H1 (cell line): ENCODE measurements at regions not wholly inside any gene's neighbourhood (a gene's known extent, or its start where the extent isn't known, plus 50 kb on each side); places are given as distances from the start of the nearest gene placed in this dataset.

Experiments used
- CTCF ChIA-PET: fragments of 300-600 bp; sonication (Branson Sonifier 250); formaldehyde crosslinking; loops from one replicate; lab custom pipeline; 2021; ENCODE audit not compliant: partially characterized antibody; lab: Charles Lee
- POLR2A ChIA-PET: fragments of 300-600 bp; sonication (Branson Sonifier 250); formaldehyde crosslinking; loops from one replicate; lab custom pipeline; 2021; ENCODE audit warnings: inconsistent platforms; ENCODE audit not compliant: partially characterized antibody; lab: Charles Lee
- DNase-seq, 2 experiments: peaks; one replicate each; pipeline versions ENCODE4 v3.0.0 to v3.0.0-alpha.2; 2010 to 2022; ENCODE audit warnings: low spot score in 2 of 2, low read depth in 1 of 2, mixed read lengths in 1 of 2
- FAIRE-seq: peaks from 2 replicates; lab custom pipeline; 2011; peaks lifted over from hg19 to GRCh38; lab: Jason Lieb, UNC
- H2AFZ ChIP-seq: 2 replicates; pipeline ENCODE4 v1.8.1; 2012; ENCODE audit warnings: low read length, inconsistent platforms
- H2AK5ac ChIP-seq: 2 replicates; pipeline ENCODE4 v1.6.1; 2013; ENCODE audit warnings: low read depth, low read length
- H2BK120ac ChIP-seq: replicated peaks from 2 replicates; pipeline ENCODE3; 2013; ENCODE audit warnings: low read depth, low read length, inconsistent platforms
- H2BK12ac ChIP-seq: 2 replicates; pipeline ENCODE4 v1.6.1; 2013; ENCODE audit warnings: low read depth, low read length
- H2BK15ac ChIP-seq: 2 replicates; pipeline ENCODE4 v1.6.1; 2013; ENCODE audit warnings: low read length
- H2BK20ac ChIP-seq: 2 replicates; pipeline ENCODE4 v1.6.1; 2013; ENCODE audit warnings: low read length
- H2BK5ac ChIP-seq: 2 replicates; pipeline ENCODE4 v1.6.1; 2013; ENCODE audit warnings: low read depth, low read length
- H3K14ac ChIP-seq: 2 replicates; pipeline ENCODE4 v1.6.1; 2013; ENCODE audit warnings: inconsistent platforms; ENCODE audit not compliant: insufficient read length
- H3K18ac ChIP-seq: 2 replicates; pipeline ENCODE4 v1.6.1; 2013; ENCODE audit warnings: low read length; ENCODE audit errors: extremely low read depth
- H3K23ac ChIP-seq: 2 replicates; pipeline ENCODE4 v1.6.1; 2013; ENCODE audit warnings: inconsistent platforms; ENCODE audit not compliant: insufficient read length
- H3K23me2 ChIP-seq: 2 replicates; pipeline ENCODE4 v1.6.1; 2013; ENCODE audit warnings: low read depth, low read length
- H3K27ac ChIP-seq: 2 replicates; pipeline ENCODE4 v1.6.1; 2011; ENCODE audit warnings: low read depth, low read length, inconsistent platforms
- H3K27me3 ChIP-seq, 4 experiments: replicated peaks in 1 of 4; 1 replicate in 1 of 4; 2 replicates in 3 of 4; pipeline versions ENCODE4 v1.6.1 to v1.8.1; 2011 to 2013; ENCODE audit warnings: low read length in 3 of 4, mild to moderate bottlenecking in 3 of 4, inconsistent platforms in 2 of 4, mixed read lengths in 2 of 4, moderate library complexity in 1 of 4; ENCODE audit not compliant: control insufficient read depth in 3 of 4, insufficient read depth in 3 of 4; ENCODE audit errors: extremely low read depth in 1 of 4
- H3K36me3 ChIP-seq, 4 experiments: 2 replicates each; pipeline versions ENCODE4 v1.6.1 to v1.8.1; 2011 to 2013; ENCODE audit warnings: mild to moderate bottlenecking in 4 of 4, low read length in 3 of 4, moderate library complexity in 2 of 4, control low read depth in 1 of 4, inconsistent platforms in 1 of 4; ENCODE audit not compliant: insufficient read depth in 4 of 4, control insufficient read depth in 2 of 4
- H3K4ac ChIP-seq: replicated peaks from 2 replicates; pipeline ENCODE3; 2013; ENCODE audit warnings: low read length, low read depth, mixed read lengths, inconsistent platforms; ENCODE audit not compliant: insufficient read length
- H3K4me1 ChIP-seq, 4 experiments: replicated peaks in 1 of 4; 1 replicate in 1 of 4; 2 replicates in 3 of 4; pipeline versions ENCODE4 v1.6.1 to v1.8.1; 2011 to 2013; ENCODE audit warnings: low read length in 3 of 4, inconsistent platforms in 2 of 4, mixed read lengths in 1 of 4; ENCODE audit not compliant: insufficient read depth in 4 of 4, control insufficient read depth in 3 of 4
- H3K4me2 ChIP-seq, 2 experiments: 2 replicates each; pipeline versions ENCODE4 v1.6.1 to v1.8.1; 2011 to 2013; ENCODE audit warnings: low read depth in 2 of 2, low read length in 2 of 2, control low read depth in 1 of 2, inconsistent platforms in 1 of 2, mild to moderate bottlenecking in 1 of 2; ENCODE audit not compliant: insufficient read depth in 1 of 2
- H3K4me3 ChIP-seq, 4 experiments: fragments of 200-600, 300-600 bp in 1 of 4; sonication (generic), shearing (Covaris generic), sonication (Bioruptor Twin) in 1 of 4; 2 replicates each; pipeline versions ENCODE4 v1.5.1 to v1.8.1; 2011 to 2016; ENCODE audit warnings: low read length in 4 of 4, low read depth in 3 of 4, control low read depth in 2 of 4, inconsistent platforms in 2 of 4, mild to moderate bottlenecking in 2 of 4, mixed read lengths in 1 of 4, moderate library complexity in 1 of 4; ENCODE audit not compliant: insufficient read depth in 2 of 4; ENCODE audit errors: extremely low read depth in 1 of 4
- H3K56ac ChIP-seq: replicated peaks from 2 replicates; pipeline ENCODE3; 2013; ENCODE audit warnings: low read depth, mild to moderate bottlenecking, mixed read lengths, low read length, inconsistent platforms; ENCODE audit not compliant: insufficient read length
- H3K79me1 ChIP-seq: 2 replicates; pipeline ENCODE4 v1.6.1; 2013; ENCODE audit warnings: low read depth, low read length, control low read depth
- H3K79me2 ChIP-seq, 2 experiments: 2 replicates each; pipeline versions ENCODE4 v1.6.1 to v1.8.1; 2012 to 2013; ENCODE audit warnings: low read length in 2 of 2, mild to moderate bottlenecking in 2 of 2, inconsistent platforms in 1 of 2; ENCODE audit not compliant: insufficient read depth in 2 of 2, control insufficient read depth in 1 of 2
- H3K9ac ChIP-seq, 4 experiments: replicated peaks in 1 of 4; 1 replicate in 1 of 4; 2 replicates in 3 of 4; pipeline versions ENCODE4 v1.6.1 to v1.8.1; 2011 to 2013; ENCODE audit warnings: low read depth in 3 of 4, low read length in 3 of 4, control low read depth in 2 of 4, mild to moderate bottlenecking in 2 of 4, moderate library complexity in 2 of 4, inconsistent platforms in 1 of 4; ENCODE audit errors: extremely low read depth in 1 of 4
- H3K9me3 ChIP-seq, 2 experiments: 2 replicates each; pipeline versions ENCODE4 v1.6.1 to v1.8.1; 2012 to 2013; ENCODE audit warnings: mild to moderate bottlenecking in 2 of 2, moderate library complexity in 2 of 2, control low read depth in 1 of 2, inconsistent platforms in 1 of 2, low read depth in 1 of 2, low read length in 1 of 2, mixed read lengths in 1 of 2; ENCODE audit not compliant: insufficient read depth in 2 of 2
- H4K20me1 ChIP-seq, 2 experiments: replicated peaks in 1 of 2; 2 replicates each; pipeline versions ENCODE3 to v1.8.1; 2011 to 2013; ENCODE audit warnings: inconsistent platforms in 2 of 2, low read length in 2 of 2, mild to moderate bottlenecking in 1 of 2; ENCODE audit not compliant: insufficient read depth in 2 of 2, control insufficient read depth in 1 of 2
- H4K5ac ChIP-seq: 2 replicates; pipeline ENCODE4 v1.6.1; 2013; ENCODE audit warnings: low read length, low read depth, mixed read lengths, inconsistent platforms; ENCODE audit not compliant: insufficient read length
- H4K8ac ChIP-seq: 2 replicates; pipeline ENCODE4 v1.8.0; 2013; ENCODE audit warnings: mild to moderate bottlenecking, moderate library complexity, low read length, inconsistent platforms; ENCODE audit not compliant: insufficient read depth; ENCODE audit errors: extremely low read depth
- H4K91ac ChIP-seq: replicated peaks from 2 replicates; pipeline ENCODE3; 2013; ENCODE audit warnings: low read length, mixed read lengths, inconsistent platforms; ENCODE audit not compliant: insufficient read length
- ASH2L ChIP-seq: fragments of 200-600, 300-600 bp; sonication (generic); IDR thresholded peaks from one replicate; pipeline ENCODE4 v1.7.1; 2017; ENCODE audit warnings: low read length
- CHD1 ChIP-seq: IDR thresholded peaks from 2 replicates; pipeline ENCODE4 v1.6.1; 2012; ENCODE audit warnings: low read depth, low read length, improper control_type of control experiment
- CHD2 ChIP-seq: IDR thresholded peaks from 2 replicates; pipeline ENCODE4 v1.6.1; 2012; ENCODE audit warnings: low read length, improper control_type of control experiment
- CTBP2 ChIP-seq: IDR thresholded peaks from 2 replicates; pipeline ENCODE4 v1.7.0; 2011; ENCODE audit warnings: borderline replicate concordance, mild to moderate bottlenecking, moderate library complexity, mixed read lengths, low read length; ENCODE audit not compliant: insufficient read depth, insufficient read length
- JUN ChIP-seq: IDR thresholded peaks from 2 replicates; pipeline ENCODE4 v1.6.1; 2011; ENCODE audit warnings: low read depth, mild to moderate bottlenecking, improper control_type of control experiment, low read length
- KDM5A ChIP-seq: fragments of 200-600 bp; IDR thresholded peaks from 2 replicates; pipeline ENCODE4 v1.7.1; 2012; ENCODE audit warnings: mild to moderate bottlenecking, low read length, inconsistent platforms, mixed read lengths
- MAFK ChIP-seq: IDR thresholded peaks from 2 replicates; pipeline ENCODE4 v1.6.1; 2012; ENCODE audit warnings: low read depth, mild to moderate bottlenecking, improper control_type of control experiment, low read length
- ZNF274 ChIP-seq: IDR thresholded peaks from 2 replicates; pipeline ENCODE4 v1.7.0; 2012; ENCODE audit warnings: low read length, borderline replicate concordance; ENCODE audit errors: extremely low read depth
- WGBS, 2 experiments: shearing (Covaris generic) in 1 of 2; methylation state at CpG; one replicate each; pipeline versions ENCODE4 v1.1.6 to v1.1.7; 2013 to 2015; ENCODE audit warnings: low lambda C conversion rate in 2 of 2, mixed read lengths in 2 of 2, inconsistent platforms in 1 of 2, low coverage in 1 of 2, missing lambda C conversion rate in 1 of 2; ENCODE audit not compliant: insufficient replicate concordance in 2 of 2, insufficient coverage in 1 of 2, insufficient read length in 1 of 2; ENCODE audit errors: extremely low coverage in 1 of 2, missing lambda C conversion rate in 1 of 2; 5-methylcytosine and 5-hydroxymethylcytosine counted together
- TF ChIP-seq, protein P1 (sequence below): IDR thresholded peaks from 2 replicates; pipeline ENCODE4 v1.6.1; 2012; ENCODE audit warnings: inconsistent platforms

DNA sequence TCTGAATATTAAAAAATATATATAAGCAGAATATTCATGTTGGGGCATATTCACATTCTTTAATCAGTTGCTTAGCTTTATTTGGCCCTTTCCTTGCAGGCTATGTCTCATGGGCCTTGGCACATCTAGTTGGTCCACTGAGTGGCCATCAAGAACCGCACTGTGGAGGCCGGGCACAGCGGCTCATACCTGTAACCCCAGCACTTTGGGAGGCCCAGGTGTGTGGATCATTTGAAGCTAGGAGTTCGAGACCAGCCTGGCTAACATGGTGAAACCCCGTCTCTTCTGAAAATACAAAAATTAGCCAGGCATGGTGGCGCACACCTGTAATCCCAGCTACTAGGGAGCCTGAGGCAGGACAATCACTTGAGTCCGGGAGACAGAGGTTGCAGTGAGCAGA, 127.6 kb upstream of the TANK start:
- Histone ChIP-seq H4K20me1 (no peaks in the 10 kb centered on the region), H4K91ac (no peak overlapping the region), H2BK120ac (no peak overlapping the region), H3K27ac (no peak overlapping the region), H3K4me3 (no peak overlapping the region), H2BK5ac (no peak overlapping the region), H3K4me2 (no peak overlapping the region), H2BK15ac (no peak overlapping the region), H2BK20ac (no peak overlapping the region), H3K79me1 (no peaks in the 10 kb centered on the region), H3K4me1 (no peaks in the 10 kb centered on the region), H3K9me3 (no peaks in the 10 kb centered on the region), H2AK5ac (no peak overlapping the region), H3K18ac (no peak overlapping the region), H3K36me3 (no peaks in the 10 kb centered on the region), H3K56ac (no peak overlapping the region), H2BK12ac (no peak overlapping the region), H4K5ac (no peak overlapping the region), H3K23ac (no peak overlapping the region), H4K8ac (no peak overlapping the region), H3K9ac (no peak overlapping the region), H3K14ac (no peak overlapping the region), H3K4ac (no peak overlapping the region), H3K79me2 (no peaks in the 10 kb centered on the region), H2AFZ (no peak overlapping the region), H3K23me2 (no peaks in the 10 kb centered on the region), H3K27me3 (peaks cover 0 to 2% (median 0%) of the 10 kb centered on the region in 4 experiments; a peak in 1 of 7 replicates)
- 94% methylated on average over 7 of the region's 7 CpGs; no CpG with 5 or more reads in 1 of the 2 experiments for WGBS, 2 experiments
- ChIA-PET CTCF (interaction anchor here (0.8 kb wide), 1 partner anchor 31 kb away, joined by 3 read pairs; no protein-coding TSS in a partner anchor), POLR2A (no interaction called here)
- no peak for DNase-seq
- TF ChIP-seq CHD1 (no peak), ZNF274 (no peak), JUN (no peak), MAFK (no peak), CHD2 (no peak), ASH2L (no peak), KDM5A (no peak), CTBP2 (no peak)
- TF ChIP-seq, protein P1, sequence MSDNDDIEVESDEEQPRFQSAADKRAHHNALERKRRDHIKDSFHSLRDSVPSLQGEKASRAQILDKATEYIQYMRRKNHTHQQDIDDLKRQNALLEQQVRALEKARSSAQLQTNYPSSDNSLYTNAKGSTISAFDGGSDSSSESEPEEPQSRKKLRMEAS: no peak
- FAIRE-seq: no peak
